Left renal cortex interstitium (tissue), 4 donors: ENCODE measurements at regions not wholly inside any gene's neighbourhood (a gene's known extent, or its start where the extent isn't known, plus 50 kb on each side); places are given as distances from the start of the nearest gene placed in this dataset.
"Not testable (repeated sequence)": the region's sequence is repeated elsewhere in the genome, so short reads cannot be mapped to it uniquely, and the experiment has no call there.

Experiments used
- DNase-seq, 4 donors: peaks; one replicate each; pipeline ENCODE4 v3.0.0-alpha.2; 2013; ENCODE audit warnings: low read depth in 4 of 4, low spot score in 2 of 4, missing footprints in 1 of 4

GRCh38 chr15:84151205-84151931 is 84.2 kb upstream of the GOLGA6L4 start:
- DNase-seq: peak in 3 of 4 donors; percentile 43 to 62 (median 62)

GRCh38 chr15:84152381-84152979 is 83.1 kb upstream of the GOLGA6L4 start:
- DNase-seq: not testable (repeated sequence)

- not testable (repeated sequence) for DNase-seq
Observed at GRCh38 chr15:84153655-84154140, 81.9 kb upstream of the GOLGA6L4 start.

GRCh38 chr15:84154314-84154713 is 81.3 kb upstream of the GOLGA6L4 start:
- not testable (repeated sequence) for DNase-seq

GRCh38 chr15:84154787-84155186 is 80.8 kb upstream of the GOLGA6L4 start:
- not testable (repeated sequence) for DNase-seq

DNA sequence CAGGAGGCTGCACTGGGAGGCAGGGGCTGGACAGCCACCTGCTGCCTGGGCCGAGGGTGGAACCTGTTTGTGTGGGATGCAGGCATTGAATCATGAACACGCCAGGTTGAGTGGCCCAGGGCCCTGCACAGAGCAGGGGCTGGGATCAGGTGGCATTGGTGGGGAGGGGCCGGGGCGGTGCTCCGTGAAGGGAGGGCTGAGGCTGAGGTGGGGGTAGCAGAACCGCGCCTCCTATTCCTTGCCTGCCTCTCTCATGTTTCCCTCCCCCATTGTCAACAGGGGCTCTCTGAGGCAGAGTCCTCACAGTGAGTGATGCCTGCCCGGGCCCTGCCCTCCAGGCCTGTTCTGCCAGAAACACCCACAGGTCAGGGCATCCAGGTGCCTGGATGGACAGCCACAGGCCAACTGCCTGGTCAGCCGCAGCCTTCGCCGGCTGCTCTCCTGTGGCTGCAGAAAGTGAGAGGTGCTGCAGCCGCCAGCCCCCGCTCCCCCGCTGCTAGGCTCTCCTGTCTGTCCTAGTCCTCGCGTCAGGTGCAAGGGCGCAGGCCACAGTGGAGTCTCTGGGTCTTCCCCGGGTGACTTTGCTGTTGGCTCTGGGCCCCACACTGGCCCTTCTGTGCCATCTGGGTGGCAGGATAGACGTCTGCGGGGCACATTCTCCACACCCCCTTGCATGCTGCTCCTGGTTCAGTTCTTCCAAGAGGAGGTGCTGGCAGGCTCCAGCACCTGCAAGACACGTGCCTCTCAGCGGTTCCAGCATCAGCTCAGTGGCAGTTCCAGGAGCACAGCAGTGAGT is 79.6 kb upstream of the GOLGA6L4 start:
- not testable (repeated sequence) for DNase-seq

DNA sequence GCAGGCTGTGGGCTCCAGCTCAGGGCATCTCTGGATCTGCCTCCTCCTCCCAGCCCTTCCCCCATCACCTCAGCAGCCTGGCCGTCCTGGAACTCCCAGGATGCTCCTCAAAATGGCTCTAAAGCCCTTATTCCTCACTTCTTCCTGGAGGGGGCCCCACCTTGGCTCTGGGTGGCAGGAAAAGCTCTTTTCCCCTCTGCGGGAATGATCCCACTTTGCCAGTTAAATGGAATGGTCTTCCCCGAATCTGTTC is 79.1 kb upstream of the GOLGA6L4 start:
- DNase-seq: not testable (repeated sequence)

- not testable (repeated sequence) for DNase-seq
Observed at GRCh38 chr15:84157056-84157632, 78.4 kb upstream of the GOLGA6L4 start.

GRCh38 chr15:84157857-84158256 is 77.7 kb upstream of the GOLGA6L4 start:
- DNase-seq: not testable (repeated sequence)

DNA sequence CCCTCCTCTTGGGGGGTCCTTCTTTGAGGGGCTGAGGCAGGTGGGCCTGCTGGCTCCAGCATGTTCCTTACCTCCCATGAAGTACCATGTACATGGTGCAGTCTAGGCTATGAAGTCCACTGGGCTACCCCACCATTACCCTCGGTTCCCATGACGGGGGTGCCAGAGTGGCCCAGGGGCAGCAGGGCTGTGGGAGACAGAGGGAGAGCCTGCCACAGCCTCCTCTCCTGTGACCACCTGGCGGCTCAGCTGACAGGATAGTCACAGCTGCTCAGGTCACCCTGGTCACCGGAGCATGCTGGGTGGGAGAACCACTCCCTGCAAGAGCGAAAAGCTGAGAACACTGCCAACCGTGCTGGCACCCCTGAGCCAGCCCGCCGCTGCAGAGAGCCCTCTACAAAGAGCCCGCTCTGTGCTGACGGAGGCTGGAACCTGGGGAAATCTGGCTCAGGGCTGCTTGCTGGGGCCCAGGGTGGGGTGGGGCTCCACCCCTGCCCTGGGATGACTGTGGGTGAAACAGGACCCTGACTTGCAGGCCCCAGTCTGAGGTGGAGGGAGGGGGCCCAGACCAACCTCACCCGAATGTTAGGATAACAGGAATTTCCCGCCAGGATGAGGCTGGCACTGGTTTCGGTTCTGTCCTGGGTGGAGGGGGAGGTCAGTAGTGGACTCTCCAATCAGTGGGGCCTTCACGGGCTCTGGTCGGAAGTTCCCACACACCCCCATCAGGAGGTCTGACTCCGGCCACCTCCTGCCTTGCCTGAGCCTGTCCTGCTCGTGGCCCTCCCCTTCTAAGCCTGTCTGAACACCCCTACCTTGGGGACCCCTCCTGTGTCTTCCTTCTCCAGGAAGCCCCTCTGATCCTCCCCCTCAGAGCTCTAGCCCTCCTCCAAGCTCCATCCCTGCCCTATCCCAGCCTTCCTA is 76.0 kb upstream of the GOLGA6L4 start:
- DNase-seq: not testable (repeated sequence)

GRCh38 chr15:84164423-84165292 is 70.9 kb upstream of the GOLGA6L4 start:
- DNase-seq: not testable (repeated sequence)

DNA sequence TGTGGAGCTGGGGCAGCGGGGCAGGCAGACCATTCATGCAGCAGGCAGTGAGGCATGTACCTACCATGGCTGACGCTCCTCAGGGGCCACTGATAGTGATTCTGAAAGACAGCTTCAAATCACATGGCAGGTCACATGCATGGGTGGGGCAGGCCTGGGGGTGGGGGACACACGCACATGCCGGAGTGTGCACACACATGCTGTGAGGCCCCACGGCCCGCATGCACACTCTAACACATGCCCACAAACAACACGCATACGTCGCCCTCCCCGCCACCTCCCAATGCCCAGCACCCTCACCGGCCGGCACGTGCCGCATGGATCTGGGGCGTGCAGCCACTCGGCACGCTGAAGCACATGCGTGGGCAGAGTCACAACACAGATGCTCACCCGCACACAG is 65.5 kb upstream of the GOLGA6L4 start:
- not testable (repeated sequence) for DNase-seq

DNA sequence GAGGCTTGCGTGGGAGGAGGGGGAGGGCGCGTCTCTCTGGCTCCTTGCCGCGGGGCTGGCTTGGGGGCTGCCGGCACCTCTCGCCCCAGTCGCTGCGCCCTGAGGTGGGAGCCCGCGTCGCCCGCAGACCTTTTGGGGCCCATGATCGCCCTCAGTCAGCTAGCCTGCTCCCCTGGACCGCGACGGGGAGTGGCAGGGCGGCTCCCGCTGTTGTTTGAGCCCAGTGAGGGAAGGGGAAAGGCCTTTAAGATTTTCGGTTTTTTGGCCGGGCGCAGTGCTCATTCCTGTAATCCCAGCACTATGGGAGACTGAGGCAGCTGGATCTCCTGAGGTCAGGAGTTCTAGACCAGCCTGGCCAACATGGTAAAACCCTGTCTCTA is 62.4 kb upstream of the GOLGA6L4 start:
- DNase-seq: not testable (repeated sequence)
